Keratinocyte (primary cell): ENCODE measurements at regions not wholly inside any gene's neighbourhood (a gene's known extent, or its start where the extent isn't known, plus 50 kb on each side); places are given as distances from the start of the nearest gene placed in this dataset.

ENCODE experiments used
- DNase-seq: peaks from one replicate; pipeline ENCODE4 v3.0.0-alpha.2; 2011; ENCODE audit warnings: low read depth, missing footprints, low spot score
- FAIRE-seq: peaks from 2 replicates; lab custom pipeline; 2011; peaks lifted over from hg19 to GRCh38; lab: Jason Lieb, UNC
- H2AFZ ChIP-seq: 2 replicates; pipeline ENCODE4 v1.6.0; 2012; ENCODE audit warnings: low read length, control low read depth, inconsistent platforms; ENCODE audit not compliant: control insufficient read depth
- H3K27ac ChIP-seq: 2 replicates; pipeline ENCODE4 v1.5.1; 2011; ENCODE audit warnings: low read length; ENCODE audit not compliant: control insufficient read depth, insufficient read depth
- H3K27me3 ChIP-seq: 3 replicates; pipeline ENCODE4 v1.6.0; 2011; ENCODE audit warnings: low read length; ENCODE audit not compliant: control insufficient read depth, insufficient read depth; ENCODE audit errors: extremely low read depth
- H3K36me3 ChIP-seq, 2 experiments: 2 replicates in 1 of 2; 3 replicates in 1 of 2; pipeline ENCODE4 v1.5.1; 2011; ENCODE audit warnings: low read length in 2 of 2, mild to moderate bottlenecking in 1 of 2; ENCODE audit not compliant: control insufficient read depth in 2 of 2, insufficient read depth in 2 of 2; ENCODE audit errors: extremely low read depth in 1 of 2
- H3K4me1 ChIP-seq: 3 replicates; pipeline ENCODE4 v1.5.1; 2011; ENCODE audit warnings: low read length; ENCODE audit not compliant: control insufficient read depth, insufficient read depth; ENCODE audit errors: extremely low read depth
- H3K4me2 ChIP-seq: 3 replicates; pipeline ENCODE4 v1.6.0; 2011; ENCODE audit warnings: low read depth, low read length; ENCODE audit not compliant: control insufficient read depth, insufficient read depth; ENCODE audit errors: extremely low read depth
- H3K4me3 ChIP-seq, 3 experiments: fragments of 200-600 bp in 1 of 3; sonication (generic) in 1 of 3; 2 replicates in 2 of 3; 3 replicates in 1 of 3; pipeline ENCODE4 v1.5.1; 2011 to 2016; ENCODE audit warnings: low read length in 3 of 3, mild to moderate bottlenecking in 3 of 3, control low read depth in 2 of 3, inconsistent platforms in 1 of 3, low read depth in 1 of 3, mixed read lengths in 1 of 3, mixed run types in 1 of 3, moderate library complexity in 1 of 3; ENCODE audit not compliant: control insufficient read depth in 2 of 3, insufficient read depth in 2 of 3; ENCODE audit errors: extremely low read depth in 1 of 3
- H3K79me2 ChIP-seq: 2 replicates; pipeline ENCODE4 v1.6.0; 2012; ENCODE audit warnings: low read length; ENCODE audit not compliant: control insufficient read depth, insufficient read depth
- H3K9ac ChIP-seq: 3 replicates; pipeline ENCODE4 v1.6.0; 2011; ENCODE audit warnings: low read length; ENCODE audit not compliant: control insufficient read depth, insufficient read depth; ENCODE audit errors: extremely low read depth
- H3K9me1 ChIP-seq: 3 replicates; pipeline ENCODE4 v1.6.0; 2011; ENCODE audit warnings: low read length; ENCODE audit not compliant: control insufficient read depth, insufficient read depth; ENCODE audit errors: extremely low read depth
- H3K9me3 ChIP-seq: 2 replicates; pipeline ENCODE4 v1.5.1; 2012; ENCODE audit warnings: low read depth, low read length; ENCODE audit not compliant: control insufficient read depth
- H4K20me1 ChIP-seq: 3 replicates; pipeline ENCODE4 v1.6.0; 2011; ENCODE audit warnings: low read length; ENCODE audit not compliant: control insufficient read depth, insufficient read depth; ENCODE audit errors: extremely low read depth
- EZH2 ChIP-seq: IDR thresholded peaks from one replicate; pipeline ENCODE4 v1.6.1; 2012; ENCODE audit warnings: inconsistent platforms, mild to moderate bottlenecking, low read length, moderate library complexity
- dilution Hi-C: fragments of 300-500 bp; cut with MboI; formaldehyde crosslinking; loops from one replicate; pipeline ENCODE4 v1.7.0; 2020; ENCODE audit warnings: low sequenced_read_pairs; ENCODE audit not compliant: extremely low pct_ligation_motif_present
- TF ChIP-seq, protein P1 (sequence below), 3 experiments: IDR thresholded peaks in 1 of 3; conservative IDR thresholded peaks in 1 of 3; optimal IDR thresholded peaks in 1 of 3; 2 replicates in 2 of 3; 3 replicates in 1 of 3; pipeline versions ENCODE3 to v1.5.1; 2011; ENCODE audit warnings: low read length in 3 of 3, mild to moderate bottlenecking in 3 of 3, moderate library complexity in 2 of 3, control low read depth in 1 of 3, inconsistent platforms in 1 of 3; ENCODE audit not compliant: insufficient read depth in 2 of 3; ENCODE audit errors: extremely low read depth in 1 of 3

GRCh38 chr7:113282875-113283274, 164.5 kb upstream of the SMIM30 start:
- no peak for FAIRE-seq
- dilution Hi-C loops = no loop called here

GRCh38 chr7:113281223-113281622, 162.9 kb upstream of the SMIM30 start:
- Histone ChIP-seq H4K20me1 (no peaks in the 10 kb centered on the region), H3K9me1 (no peaks in the 10 kb centered on the region), H3K9ac (no peak overlapping the region), H3K27ac (no peak overlapping the region), H2AFZ (no peak overlapping the region), H3K4me3 (no peak overlapping the region), H3K79me2 (no peaks in the 10 kb centered on the region), H3K36me3 (no peaks in the 10 kb centered on the region), H3K9me3 (no peaks in the 10 kb centered on the region), H3K4me1 (no peaks in the 10 kb centered on the region), H3K4me2 (no peak overlapping the region), H3K27me3 (no peaks in the 10 kb centered on the region)
- no peak for TF ChIP-seq EZH2
- TF ChIP-seq, protein P1, sequence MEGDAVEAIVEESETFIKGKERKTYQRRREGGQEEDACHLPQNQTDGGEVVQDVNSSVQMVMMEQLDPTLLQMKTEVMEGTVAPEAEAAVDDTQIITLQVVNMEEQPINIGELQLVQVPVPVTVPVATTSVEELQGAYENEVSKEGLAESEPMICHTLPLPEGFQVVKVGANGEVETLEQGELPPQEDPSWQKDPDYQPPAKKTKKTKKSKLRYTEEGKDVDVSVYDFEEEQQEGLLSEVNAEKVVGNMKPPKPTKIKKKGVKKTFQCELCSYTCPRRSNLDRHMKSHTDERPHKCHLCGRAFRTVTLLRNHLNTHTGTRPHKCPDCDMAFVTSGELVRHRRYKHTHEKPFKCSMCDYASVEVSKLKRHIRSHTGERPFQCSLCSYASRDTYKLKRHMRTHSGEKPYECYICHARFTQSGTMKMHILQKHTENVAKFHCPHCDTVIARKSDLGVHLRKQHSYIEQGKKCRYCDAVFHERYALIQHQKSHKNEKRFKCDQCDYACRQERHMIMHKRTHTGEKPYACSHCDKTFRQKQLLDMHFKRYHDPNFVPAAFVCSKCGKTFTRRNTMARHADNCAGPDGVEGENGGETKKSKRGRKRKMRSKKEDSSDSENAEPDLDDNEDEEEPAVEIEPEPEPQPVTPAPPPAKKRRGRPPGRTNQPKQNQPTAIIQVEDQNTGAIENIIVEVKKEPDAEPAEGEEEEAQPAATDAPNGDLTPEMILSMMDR (optimal IDR thresholded peaks at IDR 0.05 in 1 of 3, IDR thresholded peaks at IDR 0.05 in 1 of 3, conservative IDR thresholded peaks at IDR 0.05 in 1 of 3; ENCODE audit: extremely low read depth in 1 of 3, insufficient read depth in 2 of 3, low read length in 3 of 3) = no peak
- DNase-seq (no peak), FAIRE-seq (no peak)
- dilution Hi-C loops = no loop called here

More at GRCh38 chr7:113282875-113283274, 164.5 kb upstream of the SMIM30 start:
- H3K36me3 ChIP-seq = no peaks in the 10 kb centered on the region
- H3K9me3 ChIP-seq = no peaks in the 10 kb centered on the region
- no peak overlapping the region for H3K4me2 ChIP-seq
- H3K9me1 ChIP-seq = no peaks in the 10 kb centered on the region
- no peaks in the 10 kb centered on the region for H3K27me3 ChIP-seq
- no peak overlapping the region for H2AFZ ChIP-seq
- H3K9ac ChIP-seq = no peak overlapping the region
- no peaks in the 10 kb centered on the region for H3K4me1 ChIP-seq
- no peak overlapping the region for H3K4me3 ChIP-seq
- no peak for DNase-seq
- no peaks in the 10 kb centered on the region for H3K79me2 ChIP-seq
- H4K20me1 ChIP-seq = no peaks in the 10 kb centered on the region
- no peak overlapping the region for H3K27ac ChIP-seq
- TF ChIP-seq EZH2 = no peak
- TF ChIP-seq, protein P1 (optimal IDR thresholded peaks at IDR 0.05 in 1 of 3, IDR thresholded peaks at IDR 0.05 in 1 of 3, conservative IDR thresholded peaks at IDR 0.05 in 1 of 3; ENCODE audit: extremely low read depth in 1 of 3, insufficient read depth in 2 of 3, low read length in 3 of 3) = no peak
